ENCODE measurements at regions not wholly inside any gene's neighbourhood (a gene's known extent, or its start where the extent isn't known, plus 50 kb on each side); places are given as distances from the start of the nearest gene placed in this dataset.

DNA sequence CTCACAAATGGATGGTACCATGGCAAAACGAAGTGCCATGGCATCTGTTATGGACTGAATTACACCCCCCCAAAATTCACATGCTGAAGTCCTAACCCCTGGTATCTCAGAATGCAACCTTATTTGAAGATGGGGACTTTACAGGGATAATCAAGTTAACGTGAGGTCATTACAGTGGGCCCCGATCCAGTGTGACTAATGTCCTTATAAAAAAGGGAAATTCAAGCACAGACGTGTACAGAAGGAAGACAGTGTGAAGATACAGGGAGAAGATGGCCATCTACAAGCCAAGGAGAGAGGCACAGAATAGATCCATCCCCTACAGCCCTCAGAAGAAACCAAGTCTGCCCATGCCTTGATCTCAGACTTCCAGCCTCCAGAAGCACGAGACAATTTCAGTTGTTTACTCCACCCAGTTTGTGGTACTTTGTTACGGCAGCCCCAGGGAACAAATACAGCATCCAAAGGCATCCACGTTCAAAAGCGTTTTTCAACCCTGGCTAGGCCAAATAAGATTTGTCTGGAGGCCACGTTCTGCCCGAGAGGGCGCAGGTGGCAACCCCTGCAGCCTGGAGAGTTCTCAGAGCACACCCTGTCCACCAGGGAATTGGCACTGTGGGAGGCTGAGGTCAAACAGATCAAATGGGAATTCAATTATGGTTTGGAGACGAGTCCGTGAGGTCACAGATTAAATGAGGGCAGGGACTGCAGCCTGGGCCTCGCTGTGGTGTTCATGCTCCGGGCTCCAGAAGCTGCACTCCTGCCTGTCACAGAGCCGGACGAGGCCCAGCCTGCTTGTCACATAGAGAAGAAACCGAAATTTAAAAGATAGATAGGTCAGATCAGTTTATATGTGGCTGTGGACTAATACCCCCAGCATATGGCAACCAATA is 494.8 kb downstream of the SHQ1 start:
- no peak for TF ChIP-seq CTCF (IDR thresholded peaks at IDR 0.05; ENCODE audit: insufficient read depth, low read depth, low read length)
- TF ChIP-seq EZH2 (IDR thresholded peaks at IDR 0.05; ENCODE audit: insufficient read depth, low read length), result no peak

Data from astrocyte (in vitro differentiated cells and primary cell).